ENCODE measurements at regions not wholly inside any gene's neighbourhood (a gene's known extent, or its start where the extent isn't known, plus 50 kb on each side); places are given as distances from the start of the nearest gene placed in this dataset.
A peak's percentile ranks its signal among the peaks of the same experiment; 100 is the strongest.

- Mint-ChIP-seq H3K4me1 (ENCODE audit: unreplicated experiment) (peaks cover 17% of the 10 kb centered on the region), H3K4me3 (ENCODE audit: unreplicated experiment) (no peak overlapping the region), H3K27me3 (ENCODE audit: unreplicated experiment) (no peaks in the 10 kb centered on the region), H3K27ac (ENCODE audit: unreplicated experiment) (no peak overlapping the region), H3K9me3 (ENCODE audit: unreplicated experiment) (peaks cover 5% of the 10 kb centered on the region), H3K36me3 (ENCODE audit: low read depth, unreplicated experiment) (peaks cover 8% of the 10 kb centered on the region)
- TF ChIP-seq, protein P1, sequence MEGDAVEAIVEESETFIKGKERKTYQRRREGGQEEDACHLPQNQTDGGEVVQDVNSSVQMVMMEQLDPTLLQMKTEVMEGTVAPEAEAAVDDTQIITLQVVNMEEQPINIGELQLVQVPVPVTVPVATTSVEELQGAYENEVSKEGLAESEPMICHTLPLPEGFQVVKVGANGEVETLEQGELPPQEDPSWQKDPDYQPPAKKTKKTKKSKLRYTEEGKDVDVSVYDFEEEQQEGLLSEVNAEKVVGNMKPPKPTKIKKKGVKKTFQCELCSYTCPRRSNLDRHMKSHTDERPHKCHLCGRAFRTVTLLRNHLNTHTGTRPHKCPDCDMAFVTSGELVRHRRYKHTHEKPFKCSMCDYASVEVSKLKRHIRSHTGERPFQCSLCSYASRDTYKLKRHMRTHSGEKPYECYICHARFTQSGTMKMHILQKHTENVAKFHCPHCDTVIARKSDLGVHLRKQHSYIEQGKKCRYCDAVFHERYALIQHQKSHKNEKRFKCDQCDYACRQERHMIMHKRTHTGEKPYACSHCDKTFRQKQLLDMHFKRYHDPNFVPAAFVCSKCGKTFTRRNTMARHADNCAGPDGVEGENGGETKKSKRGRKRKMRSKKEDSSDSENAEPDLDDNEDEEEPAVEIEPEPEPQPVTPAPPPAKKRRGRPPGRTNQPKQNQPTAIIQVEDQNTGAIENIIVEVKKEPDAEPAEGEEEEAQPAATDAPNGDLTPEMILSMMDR (IDR thresholded peaks at IDR 0.05; ENCODE audit: unreplicated experiment): no peak
- no peak for DNase-seq (ENCODE audit: low spot score)
Measured at GRCh38 chr12:63415357-63415756, 252.9 kb downstream of the DPY19L2 start.

DNA sequence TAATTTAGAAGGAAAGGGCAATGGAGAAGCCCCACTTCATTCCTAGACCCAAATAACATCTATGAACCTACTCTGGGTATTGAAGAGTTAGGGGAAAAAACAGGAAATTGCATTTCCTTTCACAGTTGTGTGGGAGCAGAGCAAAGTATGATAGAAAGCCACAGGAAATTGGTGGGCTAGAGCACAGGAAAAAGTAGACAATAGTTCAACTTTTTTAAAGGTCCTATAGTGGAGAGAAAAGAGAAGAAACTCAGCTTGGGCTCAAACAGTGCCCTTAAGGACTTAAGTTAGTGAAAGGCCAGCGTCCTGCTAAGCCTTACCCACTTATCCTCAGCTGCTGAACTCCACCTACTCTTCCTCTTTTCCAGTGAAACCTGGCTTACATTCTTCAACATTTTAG lies 258.1 kb downstream of the DPY19L2 start:
- H3K4me1 Mint-ChIP-seq (ENCODE audit: unreplicated experiment): peaks cover 36% of the 10 kb centered on the region
- no peak overlapping the region for H3K4me3 Mint-ChIP-seq (ENCODE audit: unreplicated experiment)
- TF ChIP-seq, protein P1 (IDR thresholded peaks at IDR 0.05; ENCODE audit: unreplicated experiment): no peak
- H3K36me3 Mint-ChIP-seq (ENCODE audit: low read depth, unreplicated experiment): peaks cover 9% of the 10 kb centered on the region
- no peaks in the 10 kb centered on the region for H3K27me3 Mint-ChIP-seq (ENCODE audit: unreplicated experiment)
- H3K9me3 Mint-ChIP-seq (ENCODE audit: unreplicated experiment): peaks cover 5% of the 10 kb centered on the region
- no peak for DNase-seq (ENCODE audit: low spot score)
- peak overlapping the region; percentile 96 for H3K27ac Mint-ChIP-seq (ENCODE audit: unreplicated experiment)

- Mint-ChIP-seq H3K27ac (ENCODE audit: unreplicated experiment) (no peak overlapping the region), H3K4me3 (ENCODE audit: unreplicated experiment) (no peak overlapping the region), H3K27me3 (ENCODE audit: unreplicated experiment) (no peaks in the 10 kb centered on the region), H3K4me1 (ENCODE audit: unreplicated experiment) (peaks cover 31% of the 10 kb centered on the region), H3K36me3 (ENCODE audit: low read depth, unreplicated experiment) (peaks cover 5% of the 10 kb centered on the region), H3K9me3 (ENCODE audit: unreplicated experiment) (no peaks in the 10 kb centered on the region)
- TF ChIP-seq, protein P1 (IDR thresholded peaks at IDR 0.05; ENCODE audit: unreplicated experiment): no peak
- DNase-seq (ENCODE audit: low spot score): no peak
Measured at GRCh38 chr12:63406781-63407180, 255.8 kb upstream of the AVPR1A start.

DNA sequence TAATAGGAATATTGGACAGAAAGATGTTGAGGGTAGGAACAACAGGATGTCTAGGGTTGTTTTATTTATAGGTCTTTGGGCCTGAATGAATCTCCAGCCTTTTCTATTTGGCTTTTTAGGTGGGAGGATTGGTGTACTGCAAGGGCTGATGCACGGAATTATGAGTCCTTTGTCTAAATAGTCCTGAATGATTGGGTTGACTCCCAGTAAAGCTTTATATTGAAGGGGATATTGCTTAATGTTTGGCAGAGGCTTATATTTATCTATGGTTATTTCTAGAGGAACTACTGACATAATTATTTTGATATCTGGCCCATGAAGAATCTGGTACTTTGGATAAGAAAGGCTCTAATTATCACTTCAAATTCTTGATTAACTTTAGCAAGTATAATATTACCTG lies 253.6 kb upstream of the AVPR1A start:
- no peaks in the 10 kb centered on the region for H3K27me3 Mint-ChIP-seq (ENCODE audit: unreplicated experiment)
- DNase-seq (ENCODE audit: low spot score): no peak
- peaks cover 13% of the 10 kb centered on the region for H3K4me1 Mint-ChIP-seq (ENCODE audit: unreplicated experiment)
- H3K27ac Mint-ChIP-seq (ENCODE audit: unreplicated experiment): no peak overlapping the region
- TF ChIP-seq, protein P1 (IDR thresholded peaks at IDR 0.05; ENCODE audit: unreplicated experiment): no peak
- H3K36me3 Mint-ChIP-seq (ENCODE audit: low read depth, unreplicated experiment): peaks cover 5% of the 10 kb centered on the region
- no peak overlapping the region for H3K4me3 Mint-ChIP-seq (ENCODE audit: unreplicated experiment)
- no peaks in the 10 kb centered on the region for H3K9me3 Mint-ChIP-seq (ENCODE audit: unreplicated experiment)

- H3K4me1 Mint-ChIP-seq (ENCODE audit: unreplicated experiment): peaks cover 1% of the 10 kb centered on the region
- peaks cover 10% of the 10 kb centered on the region for H3K36me3 Mint-ChIP-seq (ENCODE audit: low read depth, unreplicated experiment)
- TF ChIP-seq, protein P1 (IDR thresholded peaks at IDR 0.05; ENCODE audit: unreplicated experiment): no peak
- DNase-seq (ENCODE audit: low spot score): no peak
- no peak overlapping the region for H3K4me3 Mint-ChIP-seq (ENCODE audit: unreplicated experiment)
- no peak overlapping the region for H3K27ac Mint-ChIP-seq (ENCODE audit: unreplicated experiment)
- H3K27me3 Mint-ChIP-seq (ENCODE audit: unreplicated experiment): peaks cover 7% of the 10 kb centered on the region
- no peaks in the 10 kb centered on the region for H3K9me3 Mint-ChIP-seq (ENCODE audit: unreplicated experiment)
Measured at GRCh38 chr12:63403256-63403655, 252.3 kb upstream of the AVPR1A start.

Measured in endothelial cell (in vitro differentiated cells).